Esophagus mucosa (tissue), 1 donor: ENCODE measurements at regions not wholly inside any gene's neighbourhood (a gene's known extent, or its start where the extent isn't known, plus 50 kb on each side); places are given as distances from the start of the nearest gene placed in this dataset.
"Not testable (repeated sequence)": the region's sequence is repeated elsewhere in the genome, so short reads cannot be mapped to it uniquely, and the experiment has no call there.

Experiments
- ATAC-seq: fragments of 200-7000 bp; cut with Tn5 transposase; one replicate; pipeline ENCODE4 v1.9.1; 2020
- donor health status: DM: yes; HTN: yes; CAD: no.

DNA sequence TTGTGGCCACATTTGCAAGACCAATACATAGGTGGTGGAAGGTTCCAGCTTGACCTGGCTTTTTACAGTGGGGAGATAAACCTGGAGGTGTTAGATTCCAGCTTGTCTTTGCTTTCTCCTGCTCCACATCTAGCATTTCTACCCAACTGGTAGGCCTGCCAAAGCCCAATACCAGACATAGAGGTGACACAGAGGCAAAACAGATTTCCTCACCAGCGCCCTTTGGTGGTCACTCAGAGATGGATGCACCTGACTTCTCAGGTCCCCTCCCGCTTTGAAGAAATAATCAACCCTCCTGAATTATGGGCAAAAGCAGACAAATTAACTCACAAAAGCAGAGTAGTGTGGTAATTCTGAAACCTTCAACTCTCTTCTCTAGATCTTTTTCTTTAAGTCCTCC lies 1356.2 kb downstream of the FAM181B start:
- no peak for ATAC-seq

DNA sequence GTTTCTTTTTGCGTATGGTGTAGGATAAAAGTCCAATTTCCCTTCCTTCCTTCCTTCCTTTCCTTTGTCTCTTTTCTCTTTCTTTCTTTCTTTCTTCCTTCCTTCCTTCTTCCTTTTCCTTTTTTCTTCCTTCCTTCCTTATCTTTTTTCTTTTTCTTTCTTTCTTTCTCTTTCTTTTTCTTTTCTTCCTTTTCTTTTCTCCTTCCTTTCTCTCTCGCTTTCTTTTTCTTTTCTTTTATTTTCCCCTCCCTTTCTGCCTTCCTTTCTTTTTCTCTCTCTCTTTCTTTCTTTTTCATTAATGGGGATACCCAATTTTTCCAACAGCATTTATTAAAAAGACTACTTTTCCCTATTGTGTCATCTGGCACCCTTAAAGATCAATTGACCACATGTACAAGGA lies 1359.7 kb downstream of the FAM181B start:
- ATAC-seq: no peak

DNA sequence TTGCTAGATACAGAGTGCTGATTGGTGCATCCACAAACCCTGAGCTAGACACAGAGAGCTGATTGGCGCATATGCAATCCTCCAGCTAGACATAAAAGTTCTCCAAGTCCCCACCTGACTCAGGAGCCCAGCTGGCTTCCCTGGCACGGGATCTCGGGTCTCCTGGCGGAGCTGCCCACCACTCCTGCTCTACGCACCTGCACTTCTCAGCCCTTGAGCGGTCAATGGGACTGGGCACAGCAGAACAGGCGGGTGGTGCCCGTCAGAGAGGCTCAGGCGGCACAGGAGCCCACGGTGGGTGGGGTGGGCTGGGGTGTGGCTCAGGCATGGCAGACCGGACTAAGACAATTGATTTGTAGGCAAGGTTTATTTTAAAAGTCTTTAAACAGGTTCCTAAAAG lies 1365.5 kb downstream of the FAM181B start:
- ATAC-seq: no peak

DNA sequence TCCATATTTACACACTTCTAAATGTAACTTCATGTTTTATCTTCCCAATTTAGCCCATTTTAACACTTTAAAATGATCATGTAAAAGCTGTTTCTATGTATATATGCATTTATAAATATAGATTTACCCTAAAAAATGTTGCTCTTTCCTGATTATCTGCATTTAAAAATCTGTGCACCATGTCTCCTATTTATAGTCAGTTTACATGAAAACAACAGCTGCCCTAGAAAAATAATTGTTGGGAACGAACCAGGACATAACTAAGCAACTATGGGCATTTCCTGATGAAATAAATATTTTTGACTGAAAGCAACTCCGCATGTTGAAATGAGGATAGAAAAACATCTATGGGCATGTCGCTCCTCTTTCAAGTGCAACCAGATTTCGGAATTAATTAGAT lies 1368.2 kb downstream of the FAM181B start:
- ATAC-seq: no peak

DNA sequence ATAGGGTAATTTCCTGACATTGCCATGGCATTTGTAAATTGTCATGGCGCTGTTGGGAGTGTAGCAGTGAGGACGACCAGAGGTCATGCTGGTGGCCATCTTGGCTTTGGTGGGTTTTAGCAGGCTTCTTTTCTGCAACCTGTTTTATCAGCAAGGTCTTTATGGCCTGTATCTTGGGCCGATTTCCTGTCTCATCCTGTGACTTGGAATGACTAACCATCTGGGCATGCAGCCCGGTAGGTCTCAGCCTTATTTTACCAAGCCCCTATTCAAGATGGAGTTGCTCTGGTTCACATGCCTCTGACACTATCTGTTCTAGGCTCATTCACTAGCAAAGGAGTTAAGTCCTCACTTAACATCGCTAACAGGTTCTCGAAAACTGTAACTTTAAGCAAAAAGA lies 1374.2 kb downstream of the FAM181B start:
- no peak for ATAC-seq

DNA sequence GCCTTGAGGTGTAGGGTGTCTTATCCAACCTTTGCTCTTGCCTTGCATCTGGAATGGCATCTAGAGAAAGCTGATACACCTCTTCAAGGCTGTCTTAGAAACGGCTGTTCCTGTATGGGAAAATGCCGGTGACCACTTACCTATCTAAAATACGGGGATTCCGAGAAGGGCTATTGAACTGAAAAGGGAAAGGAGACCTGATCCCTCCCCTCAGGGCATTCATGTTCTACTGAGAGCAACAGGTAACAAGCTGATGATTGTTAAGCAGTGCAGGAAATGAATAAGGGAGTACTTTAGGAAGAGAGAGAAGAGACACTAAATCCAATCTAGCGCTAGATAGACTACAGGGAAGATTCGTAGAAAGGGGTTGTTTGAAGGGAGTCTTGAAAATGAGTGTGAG lies 1388.1 kb downstream of the FAM181B start:
- ATAC-seq: no peak

DNA sequence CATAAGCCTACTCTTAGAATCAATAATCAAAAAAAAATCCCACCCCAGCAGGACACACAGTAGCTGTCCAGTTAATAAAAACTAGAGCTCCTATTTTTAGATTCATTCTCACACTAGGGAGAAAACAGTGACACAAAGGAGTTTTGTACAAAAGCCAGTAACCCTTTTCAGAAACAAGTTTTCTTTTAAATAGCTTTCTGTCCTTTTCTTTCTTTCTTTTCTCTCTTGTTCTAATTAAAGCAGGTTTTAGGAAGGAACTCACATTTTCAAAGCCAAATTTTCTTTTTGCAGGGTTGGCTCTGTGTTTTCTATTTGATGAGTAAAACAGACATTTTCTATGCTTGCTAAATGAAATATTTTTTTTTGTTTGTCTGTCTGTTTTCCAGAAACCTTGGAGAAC lies 1390.7 kb downstream of the FAM181B start:
- no peak for ATAC-seq

DNA sequence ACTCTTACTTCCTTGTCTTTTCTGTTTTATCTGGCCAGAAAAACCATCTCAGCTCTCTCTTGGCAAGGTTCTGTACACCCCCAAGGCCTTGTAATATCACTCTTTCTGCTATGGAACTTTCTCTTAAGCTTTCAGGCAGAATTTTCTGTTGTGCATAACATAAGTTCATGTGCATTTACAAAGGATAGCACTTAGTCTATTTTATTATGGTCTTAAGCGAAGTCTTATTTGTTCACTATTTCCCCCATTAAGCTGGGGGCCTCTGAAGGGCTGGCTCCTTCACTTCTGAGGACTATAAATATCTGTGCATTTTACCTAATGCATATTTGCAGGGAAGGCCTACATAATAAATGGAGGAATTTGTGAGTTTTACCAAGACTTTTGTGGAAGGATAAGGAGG lies 1393.4 kb downstream of the FAM181B start:
- ATAC-seq: no peak

DNA sequence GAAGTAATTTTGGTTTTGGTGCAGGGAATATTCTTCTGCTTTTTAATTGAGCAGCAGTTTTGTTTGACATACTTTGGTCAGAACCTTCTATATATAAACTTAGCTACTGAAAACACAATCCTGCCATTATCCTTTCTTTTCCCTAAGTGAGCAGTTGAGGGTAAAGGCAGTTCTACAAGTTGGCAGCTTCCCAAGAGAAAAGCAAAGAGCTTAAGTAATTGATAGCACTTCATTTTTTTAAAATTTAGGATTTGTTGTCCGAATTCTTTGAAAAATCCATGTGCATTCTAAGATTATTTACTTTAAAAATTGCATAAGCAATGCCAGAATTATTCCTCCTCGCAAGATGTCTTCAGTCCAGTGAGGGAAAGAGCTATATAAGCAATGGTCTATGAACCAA lies 1394.1 kb downstream of the FAM181B start:
- ATAC-seq: no peak

DNA sequence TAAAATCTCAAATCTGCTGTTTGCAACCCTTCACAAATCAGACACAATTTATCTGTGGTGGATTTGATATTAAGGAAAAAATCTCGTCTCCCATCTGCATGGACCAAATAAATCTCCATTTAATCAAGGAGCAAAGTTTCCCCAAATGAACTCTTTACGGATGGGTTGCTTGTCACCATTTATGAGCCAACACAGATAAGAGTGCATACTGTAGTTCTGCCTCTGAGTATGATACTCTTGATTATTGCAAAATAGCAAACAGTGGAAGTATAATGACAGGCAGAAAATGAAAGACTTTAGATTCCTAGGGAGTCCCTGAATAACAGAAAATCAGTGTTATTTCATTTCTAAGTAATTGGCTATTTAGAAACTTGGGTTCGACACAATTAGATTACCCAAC lies 1395.9 kb downstream of the FAM181B start:
- ATAC-seq: no peak

DNA sequence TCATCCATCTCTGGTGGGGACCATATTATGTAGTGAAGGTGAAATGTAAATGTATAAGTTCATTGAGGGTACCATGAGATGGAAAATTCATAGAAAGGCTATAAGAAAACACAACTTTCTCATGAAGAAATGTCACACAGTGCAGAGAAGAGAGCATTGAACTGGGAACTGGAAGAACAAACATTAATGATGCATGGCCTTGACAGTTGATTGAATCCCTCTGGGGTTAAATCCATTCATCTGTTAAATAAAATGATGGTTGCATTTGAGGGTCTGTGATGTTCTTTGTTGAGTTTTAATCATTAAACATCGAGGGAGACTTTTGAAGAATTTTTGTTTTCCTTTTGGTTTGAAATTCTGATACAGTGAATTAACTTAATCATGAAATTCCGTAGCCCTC lies 1401.4 kb downstream of the FAM181B start:
- no peak for ATAC-seq

DNA sequence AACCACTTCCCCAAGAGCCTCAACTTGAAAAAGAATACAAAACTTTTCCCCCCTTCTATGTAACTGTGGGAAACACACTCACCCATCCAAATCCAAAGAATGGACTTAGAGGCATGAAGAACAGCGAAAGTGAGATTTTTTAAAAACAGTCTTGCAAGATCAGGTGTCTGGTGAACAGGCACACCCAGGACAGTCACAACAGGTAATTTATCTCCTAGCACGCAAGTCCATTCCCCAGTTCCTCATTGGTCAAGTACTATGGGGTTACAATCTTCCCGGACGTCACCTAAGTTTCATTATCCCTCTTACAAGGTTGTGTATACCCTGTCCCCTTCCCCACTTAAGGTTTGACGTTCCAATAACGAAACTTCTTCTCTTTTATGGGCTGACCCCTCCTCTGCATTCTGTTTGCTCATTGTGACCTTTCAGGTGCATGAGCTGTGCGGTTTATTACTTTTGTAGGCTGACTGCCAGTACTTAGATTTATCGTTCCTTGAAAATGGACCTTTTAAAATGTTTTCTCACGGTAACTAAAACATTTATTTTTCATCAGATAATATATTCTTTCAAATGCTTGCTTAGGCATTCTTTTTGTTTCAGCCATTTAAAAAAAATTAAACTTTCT lies 1401.9 kb downstream of the FAM181B start:
- ATAC-seq: no peak

DNA sequence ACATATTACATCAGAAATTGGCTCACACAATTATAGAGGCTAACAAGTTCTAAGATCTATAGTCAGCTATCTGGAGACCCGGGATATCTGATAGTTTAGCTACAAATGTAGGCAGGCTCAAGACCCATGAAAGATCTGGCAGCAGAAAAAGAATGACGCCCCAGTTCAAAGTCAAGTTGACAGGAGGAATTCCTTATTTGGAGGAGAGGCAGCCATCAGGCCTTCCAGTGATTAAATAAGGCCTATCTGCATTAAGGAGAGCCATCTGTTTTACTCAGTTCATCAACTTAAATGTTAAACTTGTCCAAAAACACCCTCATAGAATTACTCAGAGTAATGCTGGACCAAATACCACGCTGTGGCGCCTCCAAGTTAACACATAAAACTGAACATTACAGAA lies 1402.6 kb downstream of the FAM181B start:
- ATAC-seq: no peak

DNA sequence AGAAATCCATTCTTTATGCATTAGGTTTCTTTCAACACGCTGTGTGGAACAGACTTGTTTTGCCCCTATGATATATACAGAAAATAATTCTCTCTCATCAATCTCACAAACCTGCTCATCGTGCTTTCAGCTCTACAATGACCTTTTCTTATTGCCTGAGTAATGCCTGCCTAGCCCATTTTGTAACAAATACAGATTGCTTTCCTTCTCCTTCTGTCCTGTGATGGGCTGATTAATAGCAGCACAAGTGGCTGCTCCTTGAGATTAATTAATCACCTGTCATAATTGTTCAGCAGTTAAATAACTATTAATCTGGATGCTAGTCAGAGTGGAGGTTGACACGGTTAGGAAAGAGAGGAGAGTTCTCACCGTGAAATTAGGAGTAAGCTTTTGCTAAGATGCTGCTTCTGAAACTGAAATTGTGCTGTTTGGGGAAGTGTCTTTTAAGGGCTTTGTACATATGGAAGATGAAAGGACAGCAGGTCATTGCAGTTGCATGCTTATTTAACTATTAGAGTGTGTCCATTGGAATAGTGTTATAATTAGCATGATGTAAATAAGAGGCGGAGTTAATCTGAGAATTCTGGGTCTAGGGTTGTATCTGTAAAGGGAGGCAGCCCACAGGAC lies 1430.5 kb downstream of the FAM181B start:
- no peak for ATAC-seq

DNA sequence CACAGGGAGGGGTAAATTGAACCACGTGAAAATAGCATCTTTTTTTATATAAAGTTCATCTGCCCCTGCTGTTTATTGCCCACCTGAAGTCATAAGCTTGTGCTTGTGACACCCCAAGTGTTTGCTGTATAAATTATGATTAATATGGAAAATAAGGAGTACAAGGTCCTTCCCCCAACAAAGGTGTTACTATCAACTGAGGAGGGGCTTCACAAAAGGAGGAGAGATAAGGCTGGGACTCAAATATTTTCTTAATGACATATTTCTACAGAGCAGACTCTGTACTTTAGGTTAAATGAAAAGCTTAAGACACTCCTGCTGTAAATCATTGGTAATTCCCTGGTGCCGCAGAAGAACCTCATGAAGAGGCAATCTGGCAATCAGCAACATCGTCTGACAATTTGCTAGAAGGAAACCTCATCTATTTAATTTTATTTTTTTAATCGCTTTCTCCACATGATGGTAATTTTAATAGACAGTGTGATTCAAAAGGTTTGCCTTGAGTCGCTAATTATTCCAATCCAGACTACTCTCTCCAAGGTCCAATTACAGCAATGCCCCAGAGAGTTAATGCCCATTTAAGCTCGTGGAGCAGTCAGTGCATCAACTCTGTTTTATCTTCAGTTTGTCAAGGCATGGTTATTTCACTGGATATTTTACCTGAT lies 1432.4 kb downstream of the FAM181B start:
- no peak for ATAC-seq

DNA sequence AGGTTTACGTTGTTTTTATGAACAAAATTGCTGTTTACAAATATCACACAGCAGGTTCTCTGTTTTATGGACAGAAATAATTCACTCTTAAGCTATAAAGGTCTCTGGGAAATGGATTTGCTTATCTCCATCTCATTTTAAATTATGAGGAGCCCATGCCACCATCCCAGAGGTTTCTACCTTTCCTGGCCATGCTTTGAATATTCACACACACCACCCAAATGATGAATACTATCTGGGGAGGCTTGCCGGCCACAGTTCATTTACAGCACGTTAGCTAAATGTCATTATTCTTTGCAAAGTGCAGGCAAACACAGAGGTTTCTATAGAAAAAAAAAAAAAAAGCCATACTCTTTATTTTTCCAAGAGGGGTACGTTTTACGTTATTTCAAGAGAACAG lies 1446.7 kb downstream of the FAM181B start:
- no peak for ATAC-seq

DNA sequence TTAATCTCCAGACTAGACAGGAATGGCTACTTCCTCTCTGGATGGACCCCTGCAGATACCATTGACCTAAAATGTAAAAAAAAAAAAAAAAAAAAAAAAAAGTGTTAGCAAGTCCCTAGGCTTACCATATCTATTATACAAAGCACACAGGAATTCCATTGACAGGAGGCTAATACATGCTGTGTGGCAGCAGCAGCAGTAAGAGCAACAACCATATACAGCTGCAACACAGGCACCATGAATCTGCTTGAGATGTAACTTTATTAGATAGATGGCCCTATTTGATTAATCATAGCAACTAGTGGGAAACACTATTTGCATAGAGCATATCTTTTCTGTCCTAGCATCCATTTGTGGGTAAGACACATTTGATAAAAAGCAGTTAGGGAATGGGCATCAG lies 1447.1 kb downstream of the FAM181B start:
- ATAC-seq: no peak

DNA sequence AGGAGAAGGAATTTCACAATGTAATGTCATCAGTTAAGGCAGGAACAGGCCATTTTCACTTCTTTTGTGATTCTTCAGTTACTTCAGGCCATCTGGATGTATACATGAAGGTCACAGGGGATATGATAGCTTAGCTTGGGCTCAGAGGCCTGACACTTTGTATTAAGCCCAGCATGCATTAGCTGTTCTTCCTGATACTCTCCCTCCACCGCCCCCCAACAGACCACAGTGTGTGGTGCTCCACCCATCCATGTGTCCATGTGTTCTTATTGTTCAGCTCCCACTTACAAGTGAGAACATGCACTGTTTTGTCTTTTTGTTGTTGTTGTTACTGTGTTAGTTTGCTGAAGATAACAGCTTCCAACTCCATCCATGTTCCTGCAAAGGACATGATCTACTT lies 1453.4 kb downstream of the FAM181B start:
- not testable (repeated sequence) for ATAC-seq

DNA sequence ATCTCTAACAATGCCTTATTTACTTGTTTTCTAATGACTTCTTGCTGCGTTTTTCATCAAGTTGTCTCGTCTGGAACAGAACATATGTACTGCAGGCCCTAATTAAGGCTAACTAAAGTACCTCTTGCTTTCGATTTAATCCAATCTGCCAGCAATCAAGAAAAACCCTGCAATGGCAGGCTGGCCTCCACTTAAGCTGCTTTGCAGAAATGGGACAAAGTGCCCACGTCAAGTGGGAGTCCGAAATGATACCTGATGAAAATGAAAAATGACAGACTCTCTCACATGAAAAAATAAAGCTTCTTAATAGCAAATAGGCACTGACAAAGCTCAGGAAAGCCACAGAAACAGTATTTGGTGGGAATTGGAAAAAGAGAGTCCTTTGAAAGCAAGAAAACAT lies 1454.7 kb downstream of the FAM181B start:
- ATAC-seq: no peak

DNA sequence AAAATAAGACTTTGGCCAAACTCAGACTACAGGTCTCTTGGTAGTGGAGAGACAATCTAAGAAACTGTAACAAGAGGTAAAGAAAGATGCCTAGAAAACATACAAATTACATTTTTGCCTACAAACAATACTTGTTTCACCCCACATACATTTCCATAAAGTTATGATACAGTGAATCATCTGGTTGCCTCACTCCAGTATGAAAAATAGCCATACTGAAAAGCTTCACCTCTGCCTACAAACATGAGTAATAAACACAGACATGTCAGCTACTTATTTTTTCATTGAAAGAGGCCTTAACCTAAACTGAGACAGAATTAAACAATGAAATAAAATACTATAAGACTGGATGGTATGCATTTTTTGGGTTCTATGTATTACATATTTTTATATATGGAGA lies 1463.0 kb downstream of the FAM181B start:
- ATAC-seq: no peak

DNA sequence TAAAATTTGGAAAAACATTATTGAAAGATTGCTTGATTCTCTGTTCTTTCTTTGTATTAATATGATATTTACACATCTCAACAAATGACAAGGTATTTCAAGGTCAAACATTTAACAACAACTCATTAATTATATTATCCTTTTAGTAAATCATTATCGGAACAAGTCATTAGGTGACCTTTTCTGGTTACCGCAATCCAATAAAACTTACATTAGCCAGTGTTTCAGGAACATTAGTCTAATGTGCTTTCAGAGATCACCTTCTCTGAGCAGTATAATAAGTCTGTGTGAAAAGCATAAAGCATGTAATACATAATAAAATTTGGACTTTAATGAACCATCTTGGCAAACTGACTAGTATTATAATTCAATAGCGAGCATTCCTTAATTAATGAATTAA lies 1466.4 kb downstream of the FAM181B start:
- no peak for ATAC-seq

DNA sequence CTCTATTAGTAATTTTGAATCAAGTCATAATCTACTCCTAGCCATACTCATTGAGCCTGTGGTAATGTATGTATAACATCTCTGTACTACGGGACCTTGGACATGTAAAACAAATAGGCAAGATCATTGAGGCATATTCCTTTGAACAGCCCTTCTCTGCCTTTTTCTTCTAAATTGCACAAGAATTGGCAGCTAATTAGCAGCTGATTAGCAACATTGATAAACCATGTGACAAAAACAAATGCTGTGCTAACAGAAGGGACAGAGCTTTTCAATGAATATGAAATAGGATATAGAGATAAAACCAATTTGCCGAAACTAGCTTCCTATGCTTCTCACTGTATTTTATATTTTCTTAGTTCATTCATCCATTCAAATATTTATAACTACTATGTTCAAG lies 1474.2 kb downstream of the FAM181B start:
- no peak for ATAC-seq

DNA sequence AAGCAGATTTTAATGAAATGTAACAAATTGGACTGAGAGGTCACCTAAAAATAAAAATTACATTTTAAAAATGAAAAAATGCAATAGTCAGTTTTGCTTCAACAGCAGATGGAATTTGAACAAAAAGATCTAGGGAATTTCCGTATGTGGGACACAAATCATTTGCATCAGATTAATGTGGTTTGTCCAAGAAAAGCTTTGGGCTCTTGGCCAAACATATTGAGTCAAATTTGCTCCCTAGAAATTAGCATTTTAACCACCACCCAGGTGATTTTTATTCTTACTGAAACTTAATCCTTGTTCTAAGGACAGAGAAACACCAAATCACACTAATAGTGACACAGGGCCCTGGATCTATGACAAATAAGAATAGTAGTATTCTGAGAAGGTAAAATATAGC lies 1477.8 kb downstream of the FAM181B start:
- ATAC-seq: no peak

DNA sequence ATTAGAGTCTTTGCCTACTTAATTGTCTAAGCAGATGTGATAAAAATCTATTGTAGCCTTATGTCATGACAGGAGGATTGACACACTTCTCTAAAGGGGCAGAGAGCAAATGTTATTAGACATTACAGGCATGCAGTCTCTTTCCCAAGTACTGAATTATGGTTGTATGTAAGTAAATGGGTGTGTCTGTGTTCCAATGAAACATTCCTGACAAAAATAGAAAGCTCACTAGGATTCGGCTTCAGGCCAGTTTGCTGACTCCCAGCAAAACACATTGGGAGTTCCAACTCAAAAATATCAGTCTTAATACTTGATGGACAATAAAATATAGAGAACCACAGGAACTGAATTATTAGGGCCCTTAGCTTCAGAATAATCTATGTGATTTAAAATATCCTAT lies 1480.4 kb downstream of the FAM181B start:
- ATAC-seq: no peak

DNA sequence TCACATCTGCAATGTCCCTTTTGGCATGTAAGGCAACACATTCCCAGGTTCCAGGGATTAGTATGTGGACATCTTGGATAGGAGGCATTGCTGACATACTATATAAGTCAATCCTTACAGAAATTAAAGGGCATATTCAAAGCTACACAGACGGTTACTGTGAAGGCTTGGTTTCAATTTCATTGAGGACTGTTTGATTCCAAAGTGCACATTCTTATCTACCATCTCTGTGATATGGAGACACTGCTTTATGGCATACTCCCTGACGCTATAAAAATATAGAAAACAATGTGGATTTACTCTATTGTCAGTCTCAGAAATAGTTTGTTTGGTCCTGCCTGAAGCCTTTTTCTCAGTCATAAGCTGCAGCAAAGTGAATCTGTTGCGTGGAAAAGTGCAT lies 1486.7 kb downstream of the FAM181B start:
- ATAC-seq: no peak
